NB4 (cell line): ENCODE measurements at regions not wholly inside any gene's neighbourhood (a gene's known extent, or its start where the extent isn't known, plus 50 kb on each side); places are given as distances from the start of the nearest gene placed in this dataset.

Experiments used
- CTCF ChIP-seq: IDR thresholded peaks from one replicate; pipeline ENCODE4 v1.5.1; 2012; ENCODE audit warnings: low read depth, low read length
- POLR2A ChIP-seq: IDR thresholded peaks from 2 replicates; pipeline ENCODE4 v1.6.1; 2011; ENCODE audit warnings: mild to moderate bottlenecking; ENCODE audit not compliant: insufficient read length; ENCODE audit errors: extremely low read depth

- TF ChIP-seq CTCF (no peak), POLR2A (no peak)
These were observed 399.5 kb downstream of the RPS24 start for GRCh38 chr10:78433076-78433595.
